ENCODE measurements at regions not wholly inside any gene's neighbourhood (a gene's known extent, or its start where the extent isn't known, plus 50 kb on each side); places are given as distances from the start of the nearest gene placed in this dataset.

- Histone ChIP-seq H3K36me3 (no peaks in the 10 kb centered on the region), H3K27ac (no peak overlapping the region), H3K4me1 (no peaks in the 10 kb centered on the region), H3K4me3 (no peak overlapping the region), H3K9me3 (peaks cover 0 to 3% (median 0%) of the 10 kb centered on the region in 4 donors), H3K27me3 (no peaks in the 10 kb centered on the region)
- TF ChIP-seq, protein P1, sequence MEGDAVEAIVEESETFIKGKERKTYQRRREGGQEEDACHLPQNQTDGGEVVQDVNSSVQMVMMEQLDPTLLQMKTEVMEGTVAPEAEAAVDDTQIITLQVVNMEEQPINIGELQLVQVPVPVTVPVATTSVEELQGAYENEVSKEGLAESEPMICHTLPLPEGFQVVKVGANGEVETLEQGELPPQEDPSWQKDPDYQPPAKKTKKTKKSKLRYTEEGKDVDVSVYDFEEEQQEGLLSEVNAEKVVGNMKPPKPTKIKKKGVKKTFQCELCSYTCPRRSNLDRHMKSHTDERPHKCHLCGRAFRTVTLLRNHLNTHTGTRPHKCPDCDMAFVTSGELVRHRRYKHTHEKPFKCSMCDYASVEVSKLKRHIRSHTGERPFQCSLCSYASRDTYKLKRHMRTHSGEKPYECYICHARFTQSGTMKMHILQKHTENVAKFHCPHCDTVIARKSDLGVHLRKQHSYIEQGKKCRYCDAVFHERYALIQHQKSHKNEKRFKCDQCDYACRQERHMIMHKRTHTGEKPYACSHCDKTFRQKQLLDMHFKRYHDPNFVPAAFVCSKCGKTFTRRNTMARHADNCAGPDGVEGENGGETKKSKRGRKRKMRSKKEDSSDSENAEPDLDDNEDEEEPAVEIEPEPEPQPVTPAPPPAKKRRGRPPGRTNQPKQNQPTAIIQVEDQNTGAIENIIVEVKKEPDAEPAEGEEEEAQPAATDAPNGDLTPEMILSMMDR (IDR thresholded peaks at IDR 0.05), result no peak
- WGBS, 2 donors, result 79 to 86% methylated on average over 7 of the region's 7 CpGs
- ATAC-seq (peak in 1 of 4 donors; percentile 67), DNase-seq (no peak), FAIRE-seq (no peak)
- intact Hi-C loops (cut with DNase I), result no loop called here
Measured at GRCh38 chr18:22734791-22735627, 198.1 kb upstream of the RBBP8 start.

- no peak overlapping the region for H3K27ac ChIP-seq
- no peaks in the 10 kb centered on the region for H3K4me1 ChIP-seq
- FAIRE-seq, result no peak
- DNase-seq, result peak in 1 of 6 donors; percentile 29
- no peak overlapping the region for H3K4me3 ChIP-seq
- WGBS, 2 donors, result 81 to 84% methylated on average over 3 of the region's 3 CpGs
- H3K36me3 ChIP-seq, result no peaks in the 10 kb centered on the region
- intact Hi-C loops (cut with DNase I), result no loop called here
- peaks cover 0 to 3% (median 0%) of the 10 kb centered on the region in 4 donors for H3K9me3 ChIP-seq
- ATAC-seq, result no peak
- TF ChIP-seq, protein P1 (IDR thresholded peaks at IDR 0.05), result no peak
- no peaks in the 10 kb centered on the region for H3K27me3 ChIP-seq
Measured at GRCh38 chr18:22737054-22737453, 196.1 kb upstream of the RBBP8 start.

- peaks cover 0 to 3% (median 0%) of the 10 kb centered on the region in 4 donors for H3K9me3 ChIP-seq
- no peak overlapping the region for H3K27ac ChIP-seq
- DNase-seq (no peak), ATAC-seq (peak in 1 of 4 donors; percentile 40), FAIRE-seq (no peak)
- TF ChIP-seq, protein P1 (IDR thresholded peaks at IDR 0.05), result no peak
- H3K4me3 ChIP-seq, result no peak overlapping the region
- no peaks in the 10 kb centered on the region for H3K27me3 ChIP-seq
- no peaks in the 10 kb centered on the region for H3K4me1 ChIP-seq
- H3K36me3 ChIP-seq, result no peaks in the 10 kb centered on the region
- intact Hi-C loops (cut with DNase I), result no loop called here
- 61 to 62% methylated on average over 2 of the region's 2 CpGs for WGBS, 2 donors
Measured at GRCh38 chr18:22739061-22739642, 194.0 kb upstream of the RBBP8 start.

GRCh38 chr18:22739789-22740188, 193.3 kb upstream of the RBBP8 start:
- TF ChIP-seq, protein P1 (IDR thresholded peaks at IDR 0.05), result no peak
- FAIRE-seq, result no peak

DNA sequence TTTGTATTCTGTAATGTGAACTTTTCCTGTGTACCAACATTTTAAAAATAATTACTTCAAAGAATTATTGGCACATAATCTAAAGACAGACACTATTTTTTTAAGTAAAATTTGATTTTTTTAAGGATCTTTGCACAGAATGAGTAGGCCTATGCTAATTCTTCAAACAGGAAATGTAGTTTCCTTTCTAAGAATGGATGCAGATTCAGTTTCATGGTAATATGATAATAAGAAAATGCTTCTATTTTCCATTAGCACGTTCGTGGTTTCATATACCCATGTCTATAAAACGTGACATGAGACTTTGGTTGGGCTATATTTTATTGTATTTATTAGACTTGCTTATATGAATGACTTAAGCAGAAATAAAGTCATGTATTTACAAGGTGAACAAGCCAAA, 191.8 kb upstream of the RBBP8 start:
- no peak overlapping the region for H3K27ac ChIP-seq
- TF ChIP-seq, protein P1 (IDR thresholded peaks at IDR 0.05), result no peak
- WGBS, 2 donors, result 79 to 81% methylated on average over 3 of the region's 3 CpGs
- intact Hi-C loops (cut with DNase I), result no loop called here
- no peak overlapping the region for H3K4me3 ChIP-seq
- FAIRE-seq, result no peak
- no peaks in the 10 kb centered on the region for H3K36me3 ChIP-seq
- no peaks in the 10 kb centered on the region for H3K27me3 ChIP-seq
- no peak for DNase-seq
- no peaks in the 10 kb centered on the region for H3K4me1 ChIP-seq
- H3K9me3 ChIP-seq, result no peaks in the 10 kb centered on the region
- no peak for ATAC-seq

More at GRCh38 chr18:22739789-22740188, 193.3 kb upstream of the RBBP8 start:
- Histone ChIP-seq H3K36me3 (no peaks in the 10 kb centered on the region), H3K4me1 (no peaks in the 10 kb centered on the region), H3K4me3 (no peak overlapping the region), H3K9me3 (peaks cover 0 to 3% (median 0%) of the 10 kb centered on the region in 4 donors), H3K27ac (no peak overlapping the region), H3K27me3 (no peaks in the 10 kb centered on the region)
- ATAC-seq (no peak), DNase-seq (no peak)
- intact Hi-C loops (cut with DNase I), result no loop called here
- WGBS, 2 donors, result 77 to 91% methylated on average over 4 of the region's 4 CpGs
